HG03521 (cell line): ENCODE measurements at regions not wholly inside any gene's neighbourhood (a gene's known extent, or its start where the extent isn't known, plus 50 kb on each side); places are given as distances from the start of the nearest gene placed in this dataset.

Source experiments
- ATAC-seq: cut with Tn5 transposase; IDR thresholded peaks from one replicate; pipeline ENCODE4 v1.9.1; 2021; ENCODE audit warnings: mild to moderate bottlenecking, moderate library complexity; ENCODE audit not compliant: unreplicated experiment

GRCh38 chr3:106783231-106783630 is 594.0 kb upstream of the CCDC54 start:
- no peak for ATAC-seq

GRCh38 chr3:106789276-106789675 is 588.0 kb upstream of the CCDC54 start:
- no peak for ATAC-seq

- no peak for ATAC-seq
Measured at GRCh38 chr3:106792716-106793115, 584.5 kb upstream of the CCDC54 start.

- no peak for ATAC-seq
Measured at GRCh38 chr3:106794442-106794841, 582.8 kb upstream of the CCDC54 start.

- ATAC-seq = no peak
Measured at GRCh38 chr3:106795553-106795952, 581.7 kb upstream of the CCDC54 start.

GRCh38 chr3:106797461-106797860 is 579.8 kb upstream of the CCDC54 start:
- no peak for ATAC-seq

GRCh38 chr3:106805625-106806024 is 571.6 kb upstream of the CCDC54 start:
- no peak for ATAC-seq

- ATAC-seq = no peak
Measured at GRCh38 chr3:106806964-106807363, 570.3 kb upstream of the CCDC54 start.

- no peak for ATAC-seq
Measured at GRCh38 chr3:106809041-106809440, 568.2 kb upstream of the CCDC54 start.

GRCh38 chr3:106809623-106810299 is 567.5 kb upstream of the CCDC54 start:
- ATAC-seq = no peak

GRCh38 chr3:106810300-106810875 is 566.9 kb upstream of the CCDC54 start:
- ATAC-seq = no peak

GRCh38 chr3:106811376-106811775 is 565.9 kb upstream of the CCDC54 start:
- ATAC-seq = no peak

GRCh38 chr3:106813742-106814141 is 563.5 kb upstream of the CCDC54 start:
- no peak for ATAC-seq

GRCh38 chr3:106814231-106814630 is 563.0 kb upstream of the CCDC54 start:
- no peak for ATAC-seq

- ATAC-seq = no peak
Measured at GRCh38 chr3:106816838-106817237, 560.4 kb upstream of the CCDC54 start.

- no peak for ATAC-seq
Measured at GRCh38 chr3:106817706-106818105, 559.5 kb upstream of the CCDC54 start.

GRCh38 chr3:106819440-106819839 is 557.8 kb upstream of the CCDC54 start:
- no peak for ATAC-seq

GRCh38 chr3:106820726-106821362 is 556.4 kb upstream of the CCDC54 start:
- ATAC-seq = no peak

- no peak for ATAC-seq
Measured at GRCh38 chr3:106821801-106822200, 555.4 kb upstream of the CCDC54 start.

- no peak for ATAC-seq
Measured at GRCh38 chr3:106822204-106822603, 555.0 kb upstream of the CCDC54 start.

- no peak for ATAC-seq
Measured at GRCh38 chr3:106823701-106824100, 553.5 kb upstream of the CCDC54 start.

- no peak for ATAC-seq
Measured at GRCh38 chr3:106824856-106825255, 552.4 kb upstream of the CCDC54 start.
